HCT116 (cell line): ENCODE measurements at regions not wholly inside any gene's neighbourhood (a gene's known extent, or its start where the extent isn't known, plus 50 kb on each side); places are given as distances from the start of the nearest gene placed in this dataset.

Experiments used
- POLR2A ChIP-seq: IDR thresholded peaks from 2 replicates; pipeline ENCODE4 v1.7.0; 2011; ENCODE audit warnings: borderline replicate concordance; ENCODE audit not compliant: insufficient read depth, insufficient read length; ENCODE audit errors: extremely low read depth
- RAD21 ChIP-seq: IDR thresholded peaks from 2 replicates; pipeline ENCODE4 v1.6.1; 2012; ENCODE audit warnings: low read depth, mild to moderate bottlenecking
- TF ChIP-seq, protein P1 (sequence below), 3 experiments: fragments of 200-600 bp in 1 of 3; sonication (generic) in 1 of 3; IDR thresholded peaks in 2 of 3; conservative IDR thresholded peaks in 1 of 3; 2 replicates each; pipeline ENCODE4 v1.5.1; 2012 to 2017; ENCODE audit warnings: low read depth in 2 of 3, low read length in 2 of 3, antibody characterized with exemption in 1 of 3, borderline replicate concordance in 1 of 3, control low read depth in 1 of 3, mild to moderate bottlenecking in 1 of 3, mixed read lengths in 1 of 3, mixed run types in 1 of 3, moderate library complexity in 1 of 3; ENCODE audit not compliant: insufficient read depth in 1 of 3

DNA sequence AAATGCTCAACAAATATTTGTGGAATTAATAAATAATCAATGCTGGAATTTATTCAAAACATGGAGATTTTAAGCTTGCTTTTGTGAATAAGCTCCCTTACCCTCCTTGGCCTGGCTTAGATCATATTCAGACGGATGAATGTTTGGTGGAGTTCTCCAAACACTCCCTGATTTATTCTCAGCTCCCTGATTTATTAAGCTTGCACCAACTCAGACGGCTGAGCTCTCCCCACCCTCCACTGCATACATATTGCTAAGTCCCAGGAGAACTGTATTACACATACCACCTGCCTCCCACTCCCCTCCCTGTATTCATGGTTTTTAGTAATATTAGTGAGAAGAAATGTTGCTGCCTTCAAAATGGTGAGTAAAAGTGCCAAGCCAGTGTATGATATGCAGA lies 1057.5 kb downstream of the SORCS3 start:
- no peak for TF ChIP-seq RAD21
- TF ChIP-seq, protein P1, sequence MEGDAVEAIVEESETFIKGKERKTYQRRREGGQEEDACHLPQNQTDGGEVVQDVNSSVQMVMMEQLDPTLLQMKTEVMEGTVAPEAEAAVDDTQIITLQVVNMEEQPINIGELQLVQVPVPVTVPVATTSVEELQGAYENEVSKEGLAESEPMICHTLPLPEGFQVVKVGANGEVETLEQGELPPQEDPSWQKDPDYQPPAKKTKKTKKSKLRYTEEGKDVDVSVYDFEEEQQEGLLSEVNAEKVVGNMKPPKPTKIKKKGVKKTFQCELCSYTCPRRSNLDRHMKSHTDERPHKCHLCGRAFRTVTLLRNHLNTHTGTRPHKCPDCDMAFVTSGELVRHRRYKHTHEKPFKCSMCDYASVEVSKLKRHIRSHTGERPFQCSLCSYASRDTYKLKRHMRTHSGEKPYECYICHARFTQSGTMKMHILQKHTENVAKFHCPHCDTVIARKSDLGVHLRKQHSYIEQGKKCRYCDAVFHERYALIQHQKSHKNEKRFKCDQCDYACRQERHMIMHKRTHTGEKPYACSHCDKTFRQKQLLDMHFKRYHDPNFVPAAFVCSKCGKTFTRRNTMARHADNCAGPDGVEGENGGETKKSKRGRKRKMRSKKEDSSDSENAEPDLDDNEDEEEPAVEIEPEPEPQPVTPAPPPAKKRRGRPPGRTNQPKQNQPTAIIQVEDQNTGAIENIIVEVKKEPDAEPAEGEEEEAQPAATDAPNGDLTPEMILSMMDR (IDR thresholded peaks at IDR 0.05 in 2 of 3, conservative IDR thresholded peaks at IDR 0.05 in 1 of 3; ENCODE audit: borderline replicate concordance in 1 of 3, insufficient read depth in 1 of 3, low read depth in 2 of 3, low read length in 2 of 3): no peak
- no peak for TF ChIP-seq POLR2A
